ENCODE measurements at regions not wholly inside any gene's neighbourhood (a gene's known extent, or its start where the extent isn't known, plus 50 kb on each side); places are given as distances from the start of the nearest gene placed in this dataset.

DNA sequence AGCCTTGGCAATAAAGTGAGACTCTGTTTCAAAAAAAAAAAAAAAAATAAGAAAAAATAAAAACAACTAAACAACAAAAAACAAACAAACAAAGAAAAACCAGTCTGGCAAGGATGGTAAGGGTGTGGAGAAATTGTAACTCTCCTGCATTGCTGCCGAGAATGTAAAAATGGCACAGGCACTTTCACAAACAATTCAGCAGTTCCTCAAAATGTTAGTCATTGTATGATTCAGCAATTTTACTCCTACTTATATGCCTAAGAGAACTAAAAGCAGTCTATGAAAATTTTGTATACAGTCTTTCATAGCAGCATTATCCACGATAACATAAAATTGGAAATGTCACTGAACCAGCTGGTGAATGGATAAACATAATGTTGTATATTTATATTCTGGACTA lies 280.4 kb downstream of the CDH9 start:
- TF ChIP-seq, protein P1, sequence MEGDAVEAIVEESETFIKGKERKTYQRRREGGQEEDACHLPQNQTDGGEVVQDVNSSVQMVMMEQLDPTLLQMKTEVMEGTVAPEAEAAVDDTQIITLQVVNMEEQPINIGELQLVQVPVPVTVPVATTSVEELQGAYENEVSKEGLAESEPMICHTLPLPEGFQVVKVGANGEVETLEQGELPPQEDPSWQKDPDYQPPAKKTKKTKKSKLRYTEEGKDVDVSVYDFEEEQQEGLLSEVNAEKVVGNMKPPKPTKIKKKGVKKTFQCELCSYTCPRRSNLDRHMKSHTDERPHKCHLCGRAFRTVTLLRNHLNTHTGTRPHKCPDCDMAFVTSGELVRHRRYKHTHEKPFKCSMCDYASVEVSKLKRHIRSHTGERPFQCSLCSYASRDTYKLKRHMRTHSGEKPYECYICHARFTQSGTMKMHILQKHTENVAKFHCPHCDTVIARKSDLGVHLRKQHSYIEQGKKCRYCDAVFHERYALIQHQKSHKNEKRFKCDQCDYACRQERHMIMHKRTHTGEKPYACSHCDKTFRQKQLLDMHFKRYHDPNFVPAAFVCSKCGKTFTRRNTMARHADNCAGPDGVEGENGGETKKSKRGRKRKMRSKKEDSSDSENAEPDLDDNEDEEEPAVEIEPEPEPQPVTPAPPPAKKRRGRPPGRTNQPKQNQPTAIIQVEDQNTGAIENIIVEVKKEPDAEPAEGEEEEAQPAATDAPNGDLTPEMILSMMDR (IDR thresholded peaks at IDR 0.05): no peak
- TF ChIP-seq EP300 (IDR thresholded peaks at IDR 0.05; ENCODE audit: low read depth): no peak
- no peak for TF ChIP-seq POLR2A (IDR thresholded peaks at IDR 0.05)
